ENCODE measurements at regions not wholly inside any gene's neighbourhood (a gene's known extent, or its start where the extent isn't known, plus 50 kb on each side); places are given as distances from the start of the nearest gene placed in this dataset.

DNA sequence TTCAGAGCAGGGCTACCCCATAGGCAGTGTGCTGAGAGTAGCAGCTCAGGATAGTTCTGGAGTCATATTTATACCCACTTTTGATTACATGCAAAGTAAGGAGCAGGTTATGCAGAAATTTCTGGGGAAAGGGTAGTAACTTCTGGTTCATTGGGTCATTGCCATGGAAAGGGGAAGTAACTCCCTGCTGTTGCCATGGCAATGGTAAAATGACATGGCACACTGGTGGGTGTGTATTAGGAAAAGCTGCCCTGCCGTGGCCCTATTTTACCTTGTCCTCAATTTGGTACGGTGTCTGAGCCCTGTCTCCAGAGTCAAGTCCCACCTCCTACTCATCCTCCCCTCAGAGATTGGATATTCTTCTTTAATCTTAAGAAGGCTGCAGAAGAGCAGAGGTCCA is 526.7 kb upstream of the TYRP1 start:
- TF ChIP-seq, protein P1, sequence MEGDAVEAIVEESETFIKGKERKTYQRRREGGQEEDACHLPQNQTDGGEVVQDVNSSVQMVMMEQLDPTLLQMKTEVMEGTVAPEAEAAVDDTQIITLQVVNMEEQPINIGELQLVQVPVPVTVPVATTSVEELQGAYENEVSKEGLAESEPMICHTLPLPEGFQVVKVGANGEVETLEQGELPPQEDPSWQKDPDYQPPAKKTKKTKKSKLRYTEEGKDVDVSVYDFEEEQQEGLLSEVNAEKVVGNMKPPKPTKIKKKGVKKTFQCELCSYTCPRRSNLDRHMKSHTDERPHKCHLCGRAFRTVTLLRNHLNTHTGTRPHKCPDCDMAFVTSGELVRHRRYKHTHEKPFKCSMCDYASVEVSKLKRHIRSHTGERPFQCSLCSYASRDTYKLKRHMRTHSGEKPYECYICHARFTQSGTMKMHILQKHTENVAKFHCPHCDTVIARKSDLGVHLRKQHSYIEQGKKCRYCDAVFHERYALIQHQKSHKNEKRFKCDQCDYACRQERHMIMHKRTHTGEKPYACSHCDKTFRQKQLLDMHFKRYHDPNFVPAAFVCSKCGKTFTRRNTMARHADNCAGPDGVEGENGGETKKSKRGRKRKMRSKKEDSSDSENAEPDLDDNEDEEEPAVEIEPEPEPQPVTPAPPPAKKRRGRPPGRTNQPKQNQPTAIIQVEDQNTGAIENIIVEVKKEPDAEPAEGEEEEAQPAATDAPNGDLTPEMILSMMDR (IDR thresholded peaks at IDR 0.05), result no peak
- no peak for TF ChIP-seq EZH2 (IDR thresholded peaks at IDR 0.05; ENCODE audit: borderline replicate concordance, insufficient read depth, low read depth, low read length, poor library complexity, severe bottlenecking)

Data from B cell (primary cell).